Neural progenitor cell (in vitro differentiated cells): ENCODE measurements at regions not wholly inside any gene's neighbourhood (a gene's known extent, or its start where the extent isn't known, plus 50 kb on each side); places are given as distances from the start of the nearest gene placed in this dataset.

Experiments
- CTCF ChIP-seq: fragments of 200-600 bp; sonication (generic); IDR thresholded peaks from 2 replicates; pipeline ENCODE4 v1.5.1; 2017; ENCODE audit warnings: antibody characterized with exemption, mild to moderate bottlenecking
- EZH2 ChIP-seq: fragments of 200-600 bp; sonication (generic); IDR thresholded peaks from 2 replicates; pipeline ENCODE4 v1.6.1; 2017; ENCODE audit warnings: antibody characterized with exemption, mild to moderate bottlenecking, moderate library complexity

GRCh38 chr10:33631991-33632390, 297.5 kb upstream of the NRP1 start:
- no peak for TF ChIP-seq EZH2
- no peak for TF ChIP-seq CTCF
